AG09319 (cell line): ENCODE measurements at regions not wholly inside any gene's neighbourhood (a gene's known extent, or its start where the extent isn't known, plus 50 kb on each side); places are given as distances from the start of the nearest gene placed in this dataset.
"Not testable (repeated sequence)": the region's sequence is repeated elsewhere in the genome, so short reads cannot be mapped to it uniquely, and the experiment has no call there.

ENCODE experiments used
- DNase-seq: peaks from one replicate; pipeline ENCODE4 v3.0.0-alpha.2; 2010; ENCODE audit warnings: low read depth; ENCODE audit errors: extremely low read depth
- CTCF ChIP-seq: IDR thresholded peaks from 2 replicates; pipeline ENCODE4 v1.5.1; 2011; ENCODE audit warnings: low read depth, mild to moderate bottlenecking, inconsistent platforms, low read length, moderate library complexity

GRCh38 chr10:55629793-55630490 is 731.1 kb downstream of the ZWINT start:
- DNase-seq = no peak
- no peak for TF ChIP-seq CTCF

GRCh38 chr10:55628260-55628701 is 732.8 kb downstream of the ZWINT start:
- DNase-seq = no peak

GRCh38 chr10:55627501-55628051 is 733.5 kb downstream of the ZWINT start:
- no peak for TF ChIP-seq CTCF
- DNase-seq = no peak

More at GRCh38 chr10:55628260-55628701, 732.8 kb downstream of the ZWINT start:
- TF ChIP-seq CTCF = no peak

GRCh38 chr10:55601690-55602478 is 759.2 kb downstream of the ZWINT start:
- DNase-seq = not testable (repeated sequence)

- no peak for TF ChIP-seq CTCF
- no peak for DNase-seq
Measured at GRCh38 chr10:55551603-55552002, 750.6 kb upstream of the PCDH15 start.

- no peak for TF ChIP-seq CTCF
Measured at GRCh38 chr10:55550236-55550635, 749.2 kb upstream of the PCDH15 start.

GRCh38 chr10:55537497-55537896 is 736.5 kb upstream of the PCDH15 start:
- DNase-seq = not testable (repeated sequence)

More at GRCh38 chr10:55550236-55550635, 749.2 kb upstream of the PCDH15 start:
- DNase-seq = no peak

GRCh38 chr10:55519264-55519663 is 718.2 kb upstream of the PCDH15 start:
- DNase-seq = no peak
- no peak for TF ChIP-seq CTCF

- DNase-seq = not testable (repeated sequence)
Measured at GRCh38 chr10:55518416-55518815, 717.4 kb upstream of the PCDH15 start.
